ENCODE measurements at regions not wholly inside any gene's neighbourhood (a gene's known extent, or its start where the extent isn't known, plus 50 kb on each side); places are given as distances from the start of the nearest gene placed in this dataset.

DNA sequence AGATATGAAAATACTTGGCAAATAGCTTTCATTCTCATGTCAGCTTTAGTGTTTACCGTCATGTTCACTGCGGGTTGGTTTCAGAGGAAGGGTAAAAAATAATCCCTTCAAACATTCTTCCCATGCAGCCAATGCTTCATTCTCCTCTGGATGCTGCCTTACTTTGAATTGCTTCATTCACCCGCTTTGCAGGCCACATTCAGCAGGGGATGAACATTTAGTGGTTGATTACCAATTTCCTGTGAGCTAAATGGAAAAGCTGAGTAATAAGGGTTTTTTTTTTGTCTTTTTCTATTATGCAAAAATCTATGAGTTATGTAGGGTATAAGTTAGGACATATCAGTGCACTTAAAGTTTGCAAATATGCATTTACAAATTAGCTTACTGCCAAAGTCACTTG lies 96.3 kb upstream of the MEF2C start:
- H3K27ac ChIP-seq (ENCODE audit: low read depth, low read length), result no peak overlapping the region
- H3K9ac ChIP-seq (ENCODE audit: low read depth in 1 of 2, low read length in 2 of 2), result no peak overlapping the region
- no peaks in the 10 kb centered on the region for H3K36me3 ChIP-seq (ENCODE audit: control insufficient read depth in 1 of 2, insufficient read depth in 2 of 2, low read length in 2 of 2)
- no peaks in the 10 kb centered on the region for H3K9me3 ChIP-seq (ENCODE audit: control insufficient read depth in 1 of 2, low read length in 2 of 2)
- H3K4me3 ChIP-seq (ENCODE audit: low read depth in 1 of 2, low read length in 2 of 2), result no peak overlapping the region
- no peaks in the 10 kb centered on the region for H3K27me3 ChIP-seq (ENCODE audit: control insufficient read depth in 1 of 2, insufficient read depth in 2 of 2, low read length in 2 of 2)
- no peaks in the 10 kb centered on the region for H3K4me1 ChIP-seq (ENCODE audit: control insufficient read depth in 1 of 2, insufficient read depth in 2 of 2, low read length in 2 of 2)

GRCh38 chr5:88976914-88977313 lies 93.9 kb upstream of the MEF2C start:
- H3K9me3 ChIP-seq (ENCODE audit: control insufficient read depth in 1 of 2, low read length in 2 of 2), result no peaks in the 10 kb centered on the region
- H3K27me3 ChIP-seq (ENCODE audit: control insufficient read depth in 1 of 2, insufficient read depth in 2 of 2, low read length in 2 of 2), result no peaks in the 10 kb centered on the region
- H3K4me3 ChIP-seq (ENCODE audit: low read depth in 1 of 2, low read length in 2 of 2), result no peak overlapping the region
- H3K9ac ChIP-seq (ENCODE audit: low read depth in 1 of 2, low read length in 2 of 2), result no peak overlapping the region
- no peaks in the 10 kb centered on the region for H3K36me3 ChIP-seq (ENCODE audit: control insufficient read depth in 1 of 2, insufficient read depth in 2 of 2, low read length in 2 of 2)
- no peak overlapping the region for H3K27ac ChIP-seq (ENCODE audit: low read depth, low read length)
- no peaks in the 10 kb centered on the region for H3K4me1 ChIP-seq (ENCODE audit: control insufficient read depth in 1 of 2, insufficient read depth in 2 of 2, low read length in 2 of 2)

DNA sequence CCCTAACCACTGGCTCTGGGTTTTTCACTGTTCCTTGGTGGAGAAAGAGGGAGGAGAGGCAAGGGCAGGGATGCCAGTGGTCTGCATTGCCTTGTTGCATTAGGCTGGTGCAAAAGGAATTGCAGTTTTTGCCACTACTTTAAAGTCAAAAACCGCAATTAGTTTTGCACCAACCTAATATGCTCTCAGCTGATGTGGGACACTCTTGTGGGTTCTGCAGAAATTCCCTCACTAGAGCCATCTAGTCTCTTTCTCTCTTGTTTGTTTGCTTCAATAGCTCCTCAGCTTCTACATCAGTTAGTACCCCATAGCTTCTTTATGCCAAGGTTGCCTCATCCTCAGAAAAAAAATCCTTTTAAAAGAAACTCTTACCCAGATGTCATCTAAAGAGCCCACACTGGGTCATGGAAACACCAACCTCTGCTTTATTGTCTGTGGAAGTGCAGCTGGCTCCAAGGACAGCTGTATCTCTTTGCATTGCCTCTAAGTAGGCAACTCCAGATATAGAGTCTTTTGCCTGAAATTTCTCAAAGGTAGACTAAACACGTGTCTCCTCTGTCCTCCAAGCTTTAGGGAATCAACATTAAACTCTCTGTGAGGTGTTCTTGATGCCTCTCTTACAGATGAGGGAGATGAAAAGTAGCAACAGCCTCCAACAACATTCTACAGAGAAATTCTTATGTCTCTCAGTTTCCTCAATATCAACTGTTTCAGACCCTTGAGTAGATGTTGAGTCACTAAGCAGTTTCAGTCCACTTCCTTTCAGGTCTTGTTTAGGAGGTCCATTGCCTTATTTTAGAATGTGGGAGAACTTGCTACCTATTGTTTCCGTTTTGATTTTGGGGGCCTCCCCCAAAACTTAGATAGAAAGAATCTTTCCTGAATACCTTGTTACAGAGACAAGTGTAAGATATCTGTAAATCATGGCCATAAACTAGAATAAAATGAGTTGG lies 84.9 kb upstream of the MEF2C start:
- Histone ChIP-seq H3K4me1 (ENCODE audit: control insufficient read depth in 1 of 2, insufficient read depth in 2 of 2, low read length in 2 of 2) (no peaks in the 10 kb centered on the region), H3K36me3 (ENCODE audit: control insufficient read depth in 1 of 2, insufficient read depth in 2 of 2, low read length in 2 of 2) (no peaks in the 10 kb centered on the region), H3K9me3 (ENCODE audit: control insufficient read depth in 1 of 2, low read length in 2 of 2) (no peaks in the 10 kb centered on the region), H3K27ac (ENCODE audit: low read depth, low read length) (no peak overlapping the region), H3K4me3 (ENCODE audit: low read depth in 1 of 2, low read length in 2 of 2) (no peak overlapping the region), H3K9ac (ENCODE audit: low read depth in 1 of 2, low read length in 2 of 2) (no peak overlapping the region), H3K27me3 (ENCODE audit: control insufficient read depth in 1 of 2, insufficient read depth in 2 of 2, low read length in 2 of 2) (no peaks in the 10 kb centered on the region)

- H3K4me1 ChIP-seq (ENCODE audit: control insufficient read depth in 1 of 2, insufficient read depth in 2 of 2, low read length in 2 of 2), result no peaks in the 10 kb centered on the region
- H3K9ac ChIP-seq (ENCODE audit: low read depth in 1 of 2, low read length in 2 of 2), result no peak overlapping the region
- no peaks in the 10 kb centered on the region for H3K27me3 ChIP-seq (ENCODE audit: control insufficient read depth in 1 of 2, insufficient read depth in 2 of 2, low read length in 2 of 2)
- no peak overlapping the region for H3K4me3 ChIP-seq (ENCODE audit: low read depth in 1 of 2, low read length in 2 of 2)
- H3K36me3 ChIP-seq (ENCODE audit: control insufficient read depth in 1 of 2, insufficient read depth in 2 of 2, low read length in 2 of 2), result no peaks in the 10 kb centered on the region
- H3K9me3 ChIP-seq (ENCODE audit: control insufficient read depth in 1 of 2, low read length in 2 of 2), result no peaks in the 10 kb centered on the region
- H3K27ac ChIP-seq (ENCODE audit: low read depth, low read length), result no peak overlapping the region
Measured at GRCh38 chr5:88964831-88965230, 81.8 kb upstream of the MEF2C start.

GRCh38 chr5:88957013-88957412 lies 74.0 kb upstream of the MEF2C start:
- H3K4me3 ChIP-seq (ENCODE audit: low read depth in 1 of 2, low read length in 2 of 2), result no peak overlapping the region
- H3K9me3 ChIP-seq (ENCODE audit: control insufficient read depth in 1 of 2, low read length in 2 of 2), result no peaks in the 10 kb centered on the region
- no peak overlapping the region for H3K9ac ChIP-seq (ENCODE audit: low read depth in 1 of 2, low read length in 2 of 2)
- no peak overlapping the region for H3K27ac ChIP-seq (ENCODE audit: low read depth, low read length)
- H3K36me3 ChIP-seq (ENCODE audit: control insufficient read depth in 1 of 2, insufficient read depth in 2 of 2, low read length in 2 of 2), result no peaks in the 10 kb centered on the region
- H3K27me3 ChIP-seq (ENCODE audit: control insufficient read depth in 1 of 2, insufficient read depth in 2 of 2, low read length in 2 of 2), result no peaks in the 10 kb centered on the region
- no peaks in the 10 kb centered on the region for H3K4me1 ChIP-seq (ENCODE audit: control insufficient read depth in 1 of 2, insufficient read depth in 2 of 2, low read length in 2 of 2)

DNA sequence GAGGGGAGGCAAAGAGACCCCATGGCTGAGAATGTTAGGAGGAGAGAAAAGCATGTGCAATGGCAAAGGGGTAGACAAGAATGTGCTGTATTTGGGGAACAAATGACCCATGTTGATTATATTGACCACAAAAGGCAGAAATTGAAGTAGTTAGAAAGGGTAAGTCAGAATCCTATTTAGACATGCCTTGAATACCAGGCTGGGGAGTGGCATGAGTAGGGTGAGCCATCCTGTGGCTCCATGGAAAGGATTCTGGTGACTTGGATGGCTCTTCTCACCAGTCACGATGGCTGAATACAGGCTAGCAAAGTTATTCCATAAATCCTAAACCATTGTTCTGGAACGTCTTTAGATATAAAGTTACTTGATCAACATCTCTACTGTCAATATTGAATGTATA lies 73.4 kb upstream of the MEF2C start:
- H3K4me1 ChIP-seq (ENCODE audit: control insufficient read depth in 1 of 2, insufficient read depth in 2 of 2, low read length in 2 of 2), result no peaks in the 10 kb centered on the region
- no peak overlapping the region for H3K4me3 ChIP-seq (ENCODE audit: low read depth in 1 of 2, low read length in 2 of 2)
- no peaks in the 10 kb centered on the region for H3K36me3 ChIP-seq (ENCODE audit: control insufficient read depth in 1 of 2, insufficient read depth in 2 of 2, low read length in 2 of 2)
- no peak overlapping the region for H3K9ac ChIP-seq (ENCODE audit: low read depth in 1 of 2, low read length in 2 of 2)
- no peak overlapping the region for H3K27ac ChIP-seq (ENCODE audit: low read depth, low read length)
- no peaks in the 10 kb centered on the region for H3K9me3 ChIP-seq (ENCODE audit: control insufficient read depth in 1 of 2, low read length in 2 of 2)
- H3K27me3 ChIP-seq (ENCODE audit: control insufficient read depth in 1 of 2, insufficient read depth in 2 of 2, low read length in 2 of 2), result no peaks in the 10 kb centered on the region

DNA sequence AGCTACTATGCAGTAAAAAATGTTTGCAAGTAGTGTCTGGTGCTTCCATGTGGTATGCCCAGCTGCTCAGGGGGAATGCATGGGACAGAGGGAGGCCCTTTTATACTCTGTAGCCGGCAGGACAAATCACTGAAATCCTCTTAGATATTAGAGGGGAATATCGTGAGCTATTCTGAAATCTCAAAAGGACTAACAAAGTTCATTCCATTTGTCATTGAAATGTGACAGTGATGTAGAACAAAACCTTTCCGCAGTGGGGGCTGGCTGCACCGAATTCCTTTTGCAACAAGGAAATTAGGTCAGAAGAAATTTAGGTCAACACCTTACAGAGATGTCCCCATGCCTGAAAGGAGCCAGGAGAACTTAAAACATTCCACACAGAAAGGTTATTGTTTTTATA lies 72.4 kb upstream of the MEF2C start:
- Histone ChIP-seq H3K4me3 (ENCODE audit: low read depth in 1 of 2, low read length in 2 of 2) (no peak overlapping the region), H3K27me3 (ENCODE audit: control insufficient read depth in 1 of 2, insufficient read depth in 2 of 2, low read length in 2 of 2) (no peaks in the 10 kb centered on the region), H3K36me3 (ENCODE audit: control insufficient read depth in 1 of 2, insufficient read depth in 2 of 2, low read length in 2 of 2) (no peaks in the 10 kb centered on the region), H3K9me3 (ENCODE audit: control insufficient read depth in 1 of 2, low read length in 2 of 2) (no peaks in the 10 kb centered on the region), H3K4me1 (ENCODE audit: control insufficient read depth in 1 of 2, insufficient read depth in 2 of 2, low read length in 2 of 2) (no peaks in the 10 kb centered on the region), H3K27ac (ENCODE audit: low read depth, low read length) (no peak overlapping the region), H3K9ac (ENCODE audit: low read depth in 1 of 2, low read length in 2 of 2) (no peak overlapping the region)

DNA sequence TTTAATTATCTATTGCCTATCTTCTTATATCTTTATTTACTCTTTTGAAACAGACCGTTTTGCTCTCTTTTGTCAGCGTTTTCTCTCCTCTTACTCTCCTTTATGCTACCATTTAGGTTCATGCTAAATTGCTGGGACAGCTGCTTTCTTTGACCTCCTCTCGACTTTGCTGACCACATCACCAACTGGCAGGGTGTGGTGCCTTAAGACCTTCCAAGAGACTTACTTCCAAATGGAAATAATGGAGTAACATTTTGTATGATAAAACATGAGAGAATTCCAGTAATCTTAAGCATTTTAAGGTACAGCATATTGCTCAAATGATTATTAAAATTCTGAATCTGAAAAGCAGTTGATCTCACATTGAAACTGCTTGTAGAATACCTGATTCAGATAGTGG lies 71.5 kb upstream of the MEF2C start:
- no peaks in the 10 kb centered on the region for H3K9me3 ChIP-seq (ENCODE audit: control insufficient read depth in 1 of 2, low read length in 2 of 2)
- no peak overlapping the region for H3K27ac ChIP-seq (ENCODE audit: low read depth, low read length)
- no peaks in the 10 kb centered on the region for H3K27me3 ChIP-seq (ENCODE audit: control insufficient read depth in 1 of 2, insufficient read depth in 2 of 2, low read length in 2 of 2)
- H3K4me1 ChIP-seq (ENCODE audit: control insufficient read depth in 1 of 2, insufficient read depth in 2 of 2, low read length in 2 of 2), result no peaks in the 10 kb centered on the region
- H3K36me3 ChIP-seq (ENCODE audit: control insufficient read depth in 1 of 2, insufficient read depth in 2 of 2, low read length in 2 of 2), result no peaks in the 10 kb centered on the region
- no peak overlapping the region for H3K9ac ChIP-seq (ENCODE audit: low read depth in 1 of 2, low read length in 2 of 2)
- no peak overlapping the region for H3K4me3 ChIP-seq (ENCODE audit: low read depth in 1 of 2, low read length in 2 of 2)

DNA sequence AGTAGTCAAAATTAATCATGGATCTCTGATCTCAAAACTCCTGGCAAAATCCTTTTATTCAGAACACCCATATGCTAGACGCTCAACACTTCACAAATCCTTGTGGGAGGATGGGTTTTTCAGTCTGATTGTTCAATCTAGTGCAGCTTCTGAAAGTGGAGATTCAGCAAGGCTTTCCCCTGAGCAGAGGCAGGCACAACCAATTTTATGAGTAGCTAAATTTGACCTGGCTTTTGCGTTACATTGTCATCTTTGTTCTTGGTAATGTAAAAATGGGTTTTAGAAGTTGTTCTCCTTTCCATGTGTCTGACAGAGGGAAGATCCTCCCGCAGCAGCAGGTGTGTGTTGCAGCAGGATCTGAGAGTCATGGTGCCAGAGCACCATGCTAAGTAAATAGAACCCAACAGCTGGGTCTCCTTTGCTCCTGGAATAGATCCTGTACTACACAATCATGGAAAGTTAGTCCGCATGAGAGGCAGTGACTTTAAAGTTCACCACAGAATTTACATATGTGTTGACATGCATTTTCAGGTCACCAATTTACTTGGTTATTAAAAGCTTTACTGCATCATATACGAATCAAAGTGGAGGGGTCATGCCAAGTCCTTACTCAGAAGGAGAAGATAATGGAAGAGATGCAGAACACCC lies 70.1 kb upstream of the MEF2C start:
- Histone ChIP-seq H3K4me3 (ENCODE audit: low read depth in 1 of 2, low read length in 2 of 2) (no peak overlapping the region), H3K9me3 (ENCODE audit: control insufficient read depth in 1 of 2, low read length in 2 of 2) (no peaks in the 10 kb centered on the region), H3K27me3 (ENCODE audit: control insufficient read depth in 1 of 2, insufficient read depth in 2 of 2, low read length in 2 of 2) (no peaks in the 10 kb centered on the region), H3K27ac (ENCODE audit: low read depth, low read length) (no peak overlapping the region), H3K4me1 (ENCODE audit: control insufficient read depth in 1 of 2, insufficient read depth in 2 of 2, low read length in 2 of 2) (no peaks in the 10 kb centered on the region), H3K9ac (ENCODE audit: low read depth in 1 of 2, low read length in 2 of 2) (no peak overlapping the region), H3K36me3 (ENCODE audit: control insufficient read depth in 1 of 2, insufficient read depth in 2 of 2, low read length in 2 of 2) (no peaks in the 10 kb centered on the region)

GRCh38 chr5:88952344-88952743 lies 69.4 kb upstream of the MEF2C start:
- Histone ChIP-seq H3K27ac (ENCODE audit: low read depth, low read length) (no peak overlapping the region), H3K4me3 (ENCODE audit: low read depth in 1 of 2, low read length in 2 of 2) (no peak overlapping the region), H3K4me1 (ENCODE audit: control insufficient read depth in 1 of 2, insufficient read depth in 2 of 2, low read length in 2 of 2) (no peaks in the 10 kb centered on the region), H3K9ac (ENCODE audit: low read depth in 1 of 2, low read length in 2 of 2) (no peak overlapping the region), H3K9me3 (ENCODE audit: control insufficient read depth in 1 of 2, low read length in 2 of 2) (no peaks in the 10 kb centered on the region), H3K27me3 (ENCODE audit: control insufficient read depth in 1 of 2, insufficient read depth in 2 of 2, low read length in 2 of 2) (no peaks in the 10 kb centered on the region), H3K36me3 (ENCODE audit: control insufficient read depth in 1 of 2, insufficient read depth in 2 of 2, low read length in 2 of 2) (no peaks in the 10 kb centered on the region)
